ENCODE measurements at regions not wholly inside any gene's neighbourhood (a gene's known extent, or its start where the extent isn't known, plus 50 kb on each side); places are given as distances from the start of the nearest gene placed in this dataset.

GRCh38 chr12:102249079-102249841, 51.6 kb upstream of the PMCH start:
- H3K27ac Mint-ChIP-seq (ENCODE audit: unreplicated experiment), result no peak overlapping the region
- H3K9me3 Mint-ChIP-seq, result peaks cover 11% of the 10 kb centered on the region
- no peaks in the 10 kb centered on the region for H3K27me3 Mint-ChIP-seq (ENCODE audit: low read depth)
- no peak for DNase-seq (ENCODE audit: low read depth, low spot score)
- peaks cover 5% of the 10 kb centered on the region for H3K36me3 Mint-ChIP-seq (ENCODE audit: low read depth)
- no peak for TF ChIP-seq CTCF (conservative IDR thresholded peaks at IDR 0.05)
- no peak overlapping the region for H3K4me3 Mint-ChIP-seq
- H3K4me1 Mint-ChIP-seq, result no peaks in the 10 kb centered on the region

Data from neural crest cell (in vitro differentiated cells).